SK-N-SH (cell line): ENCODE measurements at regions not wholly inside any gene's neighbourhood (a gene's known extent, or its start where the extent isn't known, plus 50 kb on each side); places are given as distances from the start of the nearest gene placed in this dataset.

Experiments
- REST ChIP-seq: IDR thresholded peaks from 2 replicates; pipeline ENCODE4 v1.6.1; 2012; ENCODE audit warnings: mild to moderate bottlenecking, low read depth, low read length, moderate library complexity
- TAF1 ChIP-seq: IDR thresholded peaks from 2 replicates; pipeline ENCODE4 v1.6.1; 2012; ENCODE audit warnings: low read depth, mild to moderate bottlenecking, low read length, moderate library complexity, borderline replicate concordance
- YY1 ChIP-seq: IDR thresholded peaks from 2 replicates; pipeline ENCODE4 v1.4.0; 2012; ENCODE audit warnings: low read depth, mild to moderate bottlenecking

- TF ChIP-seq YY1 (no peak), TAF1 (no peak), REST (no peak)
Measured at GRCh38 chr16:79735271-79735670, 134.7 kb upstream of the MAF start.
